Right lobe of liver (tissue), 4 donors: ENCODE measurements at regions not wholly inside any gene's neighbourhood (a gene's known extent, or its start where the extent isn't known, plus 50 kb on each side); places are given as distances from the start of the nearest gene placed in this dataset.

Experiments
- POLR2A ChIP-seq: fragments of 450-650 bp; IDR thresholded peaks from one replicate; pipeline ENCODE4 v1.6.1; 2017; ENCODE audit warnings: antibody characterized with exemption, mild to moderate bottlenecking
- TF ChIP-seq, protein P1 (sequence below), 4 donors: fragments of 200-600 bp in 3 of 4; fragments of 450-650 bp in 1 of 4; IDR thresholded peaks; one replicate each; pipeline versions ENCODE4 v1.5.1 to v1.8.0; 2016 to 2022; ENCODE audit warnings: antibody characterized with exemption in 4 of 4, mild to moderate bottlenecking in 2 of 4
- donor health status: DM: no; HTN: no; CAD: no.
- donor health status: DM: no; HTN: no; CAD: no.
- donor health status: DM: no; HTN: yes; CAD: no.

DNA sequence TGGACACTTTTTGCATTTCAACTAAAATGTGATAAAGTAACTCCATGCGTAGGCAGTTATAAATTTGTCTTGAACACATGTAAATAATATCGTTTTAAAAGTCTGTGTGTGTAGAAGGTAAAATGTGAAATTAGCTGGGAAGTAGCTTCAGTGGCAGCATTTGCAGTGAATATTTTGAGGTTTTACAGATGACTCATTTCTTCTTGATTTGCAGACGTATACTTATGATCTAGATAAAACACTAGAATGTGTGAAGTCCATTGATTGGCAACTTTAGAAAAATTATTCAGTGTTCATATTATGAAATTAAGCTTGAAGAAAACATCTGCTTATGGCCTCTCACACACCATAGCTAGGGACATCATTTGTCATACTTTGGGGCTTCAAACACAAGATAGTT lies 788.6 kb upstream of the NOVA1 start:
- TF ChIP-seq, protein P1, sequence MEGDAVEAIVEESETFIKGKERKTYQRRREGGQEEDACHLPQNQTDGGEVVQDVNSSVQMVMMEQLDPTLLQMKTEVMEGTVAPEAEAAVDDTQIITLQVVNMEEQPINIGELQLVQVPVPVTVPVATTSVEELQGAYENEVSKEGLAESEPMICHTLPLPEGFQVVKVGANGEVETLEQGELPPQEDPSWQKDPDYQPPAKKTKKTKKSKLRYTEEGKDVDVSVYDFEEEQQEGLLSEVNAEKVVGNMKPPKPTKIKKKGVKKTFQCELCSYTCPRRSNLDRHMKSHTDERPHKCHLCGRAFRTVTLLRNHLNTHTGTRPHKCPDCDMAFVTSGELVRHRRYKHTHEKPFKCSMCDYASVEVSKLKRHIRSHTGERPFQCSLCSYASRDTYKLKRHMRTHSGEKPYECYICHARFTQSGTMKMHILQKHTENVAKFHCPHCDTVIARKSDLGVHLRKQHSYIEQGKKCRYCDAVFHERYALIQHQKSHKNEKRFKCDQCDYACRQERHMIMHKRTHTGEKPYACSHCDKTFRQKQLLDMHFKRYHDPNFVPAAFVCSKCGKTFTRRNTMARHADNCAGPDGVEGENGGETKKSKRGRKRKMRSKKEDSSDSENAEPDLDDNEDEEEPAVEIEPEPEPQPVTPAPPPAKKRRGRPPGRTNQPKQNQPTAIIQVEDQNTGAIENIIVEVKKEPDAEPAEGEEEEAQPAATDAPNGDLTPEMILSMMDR (IDR thresholded peaks at IDR 0.05) = no peak
- no peak for TF ChIP-seq POLR2A
